ENCODE measurements at regions not wholly inside any gene's neighbourhood (a gene's known extent, or its start where the extent isn't known, plus 50 kb on each side); places are given as distances from the start of the nearest gene placed in this dataset.

- TF ChIP-seq ZBTB11 (CRISPR knock-in tag; IDR thresholded peaks at IDR 0.05) (no peak), ASH2L (IDR thresholded peaks at IDR 0.05; ENCODE audit: borderline replicate concordance, low read depth) (no peak)
Observed at GRCh38 chr7:140276001-140276400, 99.2 kb upstream of the KDM7A start (continued).

- Histone ChIP-seq H3K79me2 (ENCODE audit: control insufficient read depth, insufficient read depth, low read length) (no peaks in the 10 kb centered on the region), H3K9ac (ENCODE audit: control insufficient read depth, insufficient read depth, low read length) (no peak overlapping the region), H3K27me3 (replicated peaks in 1 of 2; ENCODE audit: control insufficient read depth in 2 of 2, insufficient read depth in 2 of 2, low read length in 1 of 2) (no peaks in the 10 kb centered on the region; a peak in 1 of 4 replicates), H3K4me1 (ENCODE audit: control insufficient read depth, insufficient read depth, low read length) (no peaks in the 10 kb centered on the region), H3K9me3 (replicated peaks; ENCODE audit: control insufficient read depth, insufficient read depth, low read length) (no peaks in the 10 kb centered on the region), H3K36me3 (ENCODE audit: control insufficient read depth in 2 of 2, insufficient read depth in 2 of 2, low read length in 1 of 2) (no peaks in the 10 kb centered on the region), H3K4me3 (no peak overlapping the region), H3K4me2 (ENCODE audit: control insufficient read depth, insufficient read depth) (no peak overlapping the region), H2AFZ (ENCODE audit: control insufficient read depth, low read depth, low read length) (no peak overlapping the region), H3K27ac (ENCODE audit: control insufficient read depth, insufficient read depth) (no peak overlapping the region), H4K20me1 (ENCODE audit: control insufficient read depth, insufficient read depth) (no peaks in the 10 kb centered on the region)
- ChIA-PET RAD21 (ENCODE audit: unreplicated experiment) (no interaction called here), CTCF (interaction anchor here (0.6 kb wide), 1 partner anchor 1065 kb away, joined by 3 read pairs; no protein-coding TSS in a partner anchor), POLR2A (interaction anchor here (0.6 kb wide), 1 partner anchor 1163 kb away, joined by 3 read pairs; no protein-coding TSS in a partner anchor), SMC1A (ENCODE audit: uncharacterized antibody, unreplicated experiment) (no interaction called here)
- in situ Hi-C loops (cut with MboI), result no loop called here
- ATAC-seq, result no peak
- intact Hi-C loops (cut with micrococcal nuclease; ENCODE audit: unreplicated experiment), result no loop called here
- DNase-seq (ENCODE audit: low read depth, low spot score), result no peak
- no peak for TF ChIP-seq SREBF1 (IDR thresholded peaks at IDR 0.05; ENCODE audit: low read length)
- no peak for TF ChIP-seq YY1 (IDR thresholded peaks at IDR 0.05; ENCODE audit: low read depth, low read length)
- TF ChIP-seq HCFC1 (IDR thresholded peaks at IDR 0.05; ENCODE audit: low read length), result no peak
- no peak for TF ChIP-seq TAF1 (IDR thresholded peaks at IDR 0.05; ENCODE audit: borderline replicate concordance, low read depth, low read length)
- no peak for TF ChIP-seq EGR1 (IDR thresholded peaks at IDR 0.05; ENCODE audit: borderline replicate concordance in 1 of 2, low read depth in 2 of 2, low read length in 2 of 2)
- TF ChIP-seq FOXK2 (IDR thresholded peaks at IDR 0.05), result no peak
- no peak for TF ChIP-seq FOXM1 (IDR thresholded peaks at IDR 0.05; ENCODE audit: low read depth, low read length)
- TF ChIP-seq, protein P1, sequence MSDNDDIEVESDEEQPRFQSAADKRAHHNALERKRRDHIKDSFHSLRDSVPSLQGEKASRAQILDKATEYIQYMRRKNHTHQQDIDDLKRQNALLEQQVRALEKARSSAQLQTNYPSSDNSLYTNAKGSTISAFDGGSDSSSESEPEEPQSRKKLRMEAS (IDR thresholded peaks at IDR 0.05; ENCODE audit: low read depth, low read length), result no peak
- TF ChIP-seq DPF2 (IDR thresholded peaks at IDR 0.05), result no peak
- TF ChIP-seq MXI1 (IDR thresholded peaks at IDR 0.05; ENCODE audit: low read depth, low read length), result no peak
- TF ChIP-seq LARP7 (IDR thresholded peaks at IDR 0.05), result no peak
- no peak for TF ChIP-seq SIX5 (IDR thresholded peaks at IDR 0.05; ENCODE audit: low read depth, low read length, severe bottlenecking)
- no peak for FAIRE-seq
- 43% methylated on average over 11 of the region's 11 CpGs for WGBS (ENCODE audit: insufficient coverage, insufficient replicate concordance, low lambda C conversion rate, missing lambda C conversion rate)
- no TSS peak for BruUV-seq (replicated peaks)
Observed at GRCh38 chr7:140275069-140275965, 98.5 kb upstream of the KDM7A start.

All from GM12878 (cell line).